Naive thymus-derived CD8-positive, alpha-beta T cell (primary cell): ENCODE measurements at regions not wholly inside any gene's neighbourhood (a gene's known extent, or its start where the extent isn't known, plus 50 kb on each side); places are given as distances from the start of the nearest gene placed in this dataset.

ENCODE experiments used
- ATAC-seq, 2 donors: fragments of 150-1000 bp; cut with Tn5 transposase in 1 of 2; sonication (Bioruptor Pico), chemical (Tn5 transposase) in 1 of 2; 1 replicate in 1 of 2; 2 replicates in 1 of 2; pipeline ENCODE4 v1.10.0; 2021; ENCODE audit warnings: mild to moderate bottlenecking in 2 of 2, moderate library complexity in 2 of 2
- POLR2A ChIA-PET: fragments of 350-600 bp; sonication (Branson Sonifier 250); formaldehyde crosslinking; loops from one replicate; lab custom pipeline; 2021; ENCODE audit warnings: antibody characterized with exemption; lab: Charles Lee
- DNase-seq, 10 donors: peaks; one replicate each; pipeline versions ENCODE4 v3.0.0 to v3.0.0-alpha.2; 2020 to 2022
- H3K27ac Mint-ChIP-seq, 10 donors: one replicate each; pipeline ENCODE4 v1.8.0; 2020 to 2022; ENCODE audit warnings: mild to moderate bottlenecking in 10 of 10, mixed read lengths in 10 of 10, moderate library complexity in 4 of 10, inconsistent platforms in 1 of 10
- H3K27me3 Mint-ChIP-seq, 5 donors: one replicate each; pipeline ENCODE4 v1.8.0; 2021 to 2022; ENCODE audit warnings: mixed read lengths in 5 of 5
- H3K36me3 Mint-ChIP-seq, 3 donors: one replicate each; pipeline ENCODE4 v1.8.0; 2020 to 2022; ENCODE audit warnings: mixed read lengths in 3 of 3, mild to moderate bottlenecking in 2 of 3, inconsistent platforms in 1 of 3
- H3K4me1 Mint-ChIP-seq, 4 donors: one replicate each; pipeline ENCODE4 v1.8.0; 2021 to 2022; ENCODE audit warnings: mixed read lengths in 4 of 4
- H3K4me3 Mint-ChIP-seq, 10 donors: one replicate each; pipeline ENCODE4 v1.8.0; 2020 to 2022; ENCODE audit warnings: mild to moderate bottlenecking in 10 of 10, mixed read lengths in 10 of 10, moderate library complexity in 6 of 10, inconsistent platforms in 1 of 10
- H3K9me3 Mint-ChIP-seq, 9 donors: one replicate each; pipeline ENCODE4 v1.8.0; 2020 to 2022; ENCODE audit warnings: mixed read lengths in 9 of 9, mild to moderate bottlenecking in 3 of 9, inconsistent platforms in 1 of 9, moderate library complexity in 1 of 9

- ATAC-seq (no peak), DNase-seq (no peak)
- Mint-ChIP-seq H3K27ac (no peak overlapping the region), H3K36me3 (no peaks in the 10 kb centered on the region), H3K9me3 (no peaks in the 10 kb centered on the region), H3K4me1 (peaks cover 0 to 2% (median 0%) of the 10 kb centered on the region in 4 donors), H3K27me3 (peaks cover 3 to 28% (median 15%) of the 10 kb centered on the region in 5 donors), H3K4me3 (no peak overlapping the region)
- POLR2A ChIA-PET: no interaction called here
Measured at GRCh38 chr7:112615701-112616100, 134.9 kb downstream of the LSMEM1 start.

DNA sequence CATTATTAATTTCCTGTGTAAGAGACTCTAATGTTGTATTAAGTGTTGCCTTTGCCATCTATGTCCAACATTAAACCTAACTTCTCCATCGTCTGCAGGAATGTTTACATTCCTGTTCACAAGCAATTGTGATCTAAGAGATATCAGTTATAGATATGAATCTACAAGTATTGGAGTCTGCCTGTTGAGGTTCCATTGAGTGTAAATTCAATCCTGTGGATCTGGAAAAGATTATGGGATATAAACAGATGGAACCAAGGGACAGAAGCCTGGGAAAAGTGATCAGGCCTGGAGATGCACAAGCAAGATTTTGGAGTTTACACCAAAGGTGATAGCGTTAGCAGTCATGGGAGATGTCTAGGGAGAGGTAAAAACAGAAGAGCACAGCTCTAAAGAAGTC is 135.5 kb downstream of the LSMEM1 start:
- Mint-ChIP-seq H3K36me3 (no peaks in the 10 kb centered on the region), H3K27ac (no peak overlapping the region)

DNA sequence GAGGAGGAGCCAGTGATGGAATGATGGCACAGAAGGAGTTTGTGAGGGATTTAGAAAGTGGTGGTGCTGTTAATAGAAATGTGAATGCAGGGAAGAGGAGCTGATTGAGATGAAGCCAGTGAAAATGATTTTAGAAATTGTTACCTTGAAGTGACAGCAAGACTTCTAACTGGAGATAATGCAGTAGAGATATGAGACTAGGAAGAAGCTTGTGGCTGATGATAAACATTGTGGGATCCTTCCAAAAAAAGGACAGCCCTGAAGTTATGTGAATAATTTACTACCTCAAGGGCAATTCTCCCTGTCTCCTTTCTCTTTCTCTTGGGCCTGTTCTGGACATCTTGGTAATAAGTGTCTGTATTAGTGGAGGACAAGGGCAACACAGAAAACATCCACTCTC is 138.6 kb downstream of the LSMEM1 start:
- H3K9me3 Mint-ChIP-seq: peaks cover 0 to 4% (median 0%) of the 10 kb centered on the region in 9 donors
- peaks cover 0 to 2% (median 0%) of the 10 kb centered on the region in 4 donors for H3K4me1 Mint-ChIP-seq
- POLR2A ChIA-PET: no interaction called here
- H3K27me3 Mint-ChIP-seq: peaks cover 4 to 45% (median 25%) of the 10 kb centered on the region in 5 donors
- ATAC-seq: no peak
- no peak for DNase-seq
- H3K4me3 Mint-ChIP-seq: no peak overlapping the region
- H3K36me3 Mint-ChIP-seq: no peaks in the 10 kb centered on the region
- H3K27ac Mint-ChIP-seq: no peak overlapping the region

More for the DNA sequence above, 135.5 kb downstream of the LSMEM1 start:
- H3K27me3 Mint-ChIP-seq: peaks cover 4 to 30% (median 17%) of the 10 kb centered on the region in 5 donors
- H3K4me3 Mint-ChIP-seq: no peak overlapping the region
- DNase-seq (no peak), ATAC-seq (no peak)
- POLR2A ChIA-PET: no interaction called here
- peaks cover 0 to 2% (median 0%) of the 10 kb centered on the region in 4 donors for H3K4me1 Mint-ChIP-seq
- peaks cover 0 to under 1% (median 0%) of the 10 kb centered on the region in 9 donors for H3K9me3 Mint-ChIP-seq

DNA sequence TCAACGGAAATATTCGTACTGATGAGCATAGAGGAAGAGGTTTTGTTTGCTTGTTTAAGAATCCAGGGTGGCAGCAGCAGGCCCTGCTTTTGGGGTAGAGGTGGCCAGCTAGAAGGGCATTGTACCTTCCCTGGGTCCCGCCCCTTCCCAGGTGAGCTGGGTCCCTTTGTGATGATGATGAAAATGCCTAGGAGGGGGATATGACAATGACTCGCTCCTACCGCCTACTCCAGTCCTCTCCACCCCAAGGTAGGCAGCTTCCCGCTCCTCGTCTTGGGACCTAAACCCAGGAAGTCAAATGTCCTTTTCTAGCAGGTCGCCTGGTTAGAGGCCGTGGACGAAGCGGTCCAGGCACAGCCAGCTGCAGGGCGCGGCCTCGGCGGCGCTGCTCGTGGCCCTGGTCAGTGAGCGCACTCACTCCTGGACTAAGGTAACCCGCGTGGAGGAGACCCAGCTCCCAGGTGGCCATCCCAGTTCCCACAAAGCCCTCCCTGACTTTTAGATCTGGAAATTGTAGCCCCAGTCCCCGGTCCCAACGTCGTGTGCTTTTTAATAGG is 141.4 kb downstream of the LSMEM1 start:
- Mint-ChIP-seq H3K4me1 (peaks cover 0 to 2% (median 0%) of the 10 kb centered on the region in 4 donors), H3K27ac (no peak overlapping the region), H3K9me3 (peaks cover 0 to 6% (median 2%) of the 10 kb centered on the region in 9 donors), H3K36me3 (peaks cover 0 to 5% (median 0%) of the 10 kb centered on the region in 3 donors), H3K4me3 (no peak overlapping the region), H3K27me3 (peaks cover 3 to 30% (median 14%) of the 10 kb centered on the region in 5 donors)
- ATAC-seq (no peak), DNase-seq (no peak)
- POLR2A ChIA-PET: no interaction called here

DNA sequence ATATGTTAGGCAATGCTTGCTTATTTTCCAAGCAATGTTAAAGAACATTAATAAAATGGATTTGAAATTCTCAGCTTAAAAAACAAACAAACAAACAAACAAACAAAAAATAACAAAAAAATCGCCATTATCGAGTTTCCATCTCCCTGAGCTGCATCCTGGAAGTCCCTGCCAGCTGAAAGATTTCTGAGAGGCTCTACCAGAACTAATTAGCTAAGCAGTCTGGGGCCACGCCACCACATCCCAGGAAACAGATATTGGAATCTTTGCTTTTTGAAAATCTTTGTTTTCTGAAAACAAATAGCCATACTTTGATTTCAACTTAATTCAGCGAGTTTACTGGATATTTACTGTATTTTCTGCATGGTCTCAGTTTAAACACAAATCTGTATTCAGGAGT is 143.6 kb downstream of the LSMEM1 start:
- peaks cover 0 to 8% (median 0%) of the 10 kb centered on the region in 3 donors for H3K36me3 Mint-ChIP-seq

GRCh38 chr7:112630565-112630964 is 149.8 kb downstream of the LSMEM1 start:
- Mint-ChIP-seq H3K4me3 (no peak overlapping the region), H3K4me1 (no peaks in the 10 kb centered on the region), H3K27ac (no peak overlapping the region), H3K27me3 (peaks cover 3 to 12% (median 8%) of the 10 kb centered on the region in 5 donors), H3K36me3 (peaks cover 0 to 8% (median 0%) of the 10 kb centered on the region in 3 donors), H3K9me3 (peaks cover 0 to 11% (median 6%) of the 10 kb centered on the region in 9 donors)
- POLR2A ChIA-PET: no interaction called here
- DNase-seq (no peak), ATAC-seq (no peak)

More for the DNA sequence above, 143.6 kb downstream of the LSMEM1 start:
- DNase-seq (no peak), ATAC-seq (no peak)
- Mint-ChIP-seq H3K9me3 (peaks cover 0 to 13% (median 8%) of the 10 kb centered on the region in 9 donors), H3K27me3 (peaks cover 5 to 20% (median 11%) of the 10 kb centered on the region in 5 donors), H3K4me3 (no peak overlapping the region), H3K27ac (no peak overlapping the region), H3K4me1 (no peaks in the 10 kb centered on the region)
- POLR2A ChIA-PET: no interaction called here

DNA sequence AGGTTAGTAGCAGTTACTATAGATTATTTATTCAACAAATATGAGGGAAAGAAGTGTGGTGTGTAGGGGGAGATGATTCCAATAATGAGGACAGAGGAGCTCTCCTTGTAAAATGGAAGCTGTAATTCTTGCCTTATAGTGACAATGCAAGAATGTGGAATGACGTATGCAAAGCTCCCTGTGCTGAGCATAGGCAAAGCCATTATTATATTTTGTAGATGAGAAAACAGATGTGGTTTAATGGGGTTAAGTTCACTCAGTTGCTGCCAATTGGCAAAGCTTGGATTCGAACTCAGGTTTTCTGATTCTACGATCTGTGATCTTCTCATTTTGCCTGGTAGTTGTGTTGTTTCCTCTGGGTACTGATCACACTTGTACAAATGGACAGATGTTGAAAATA is 153.3 kb downstream of the LSMEM1 start:
- Mint-ChIP-seq H3K4me3 (no peak overlapping the region), H3K4me1 (no peaks in the 10 kb centered on the region), H3K36me3 (no peaks in the 10 kb centered on the region), H3K9me3 (no peaks in the 10 kb centered on the region), H3K27me3 (peaks cover 0 to 12% (median 9%) of the 10 kb centered on the region in 5 donors), H3K27ac (no peak overlapping the region)
- POLR2A ChIA-PET: no interaction called here
- DNase-seq (no peak), ATAC-seq (no peak)

DNA sequence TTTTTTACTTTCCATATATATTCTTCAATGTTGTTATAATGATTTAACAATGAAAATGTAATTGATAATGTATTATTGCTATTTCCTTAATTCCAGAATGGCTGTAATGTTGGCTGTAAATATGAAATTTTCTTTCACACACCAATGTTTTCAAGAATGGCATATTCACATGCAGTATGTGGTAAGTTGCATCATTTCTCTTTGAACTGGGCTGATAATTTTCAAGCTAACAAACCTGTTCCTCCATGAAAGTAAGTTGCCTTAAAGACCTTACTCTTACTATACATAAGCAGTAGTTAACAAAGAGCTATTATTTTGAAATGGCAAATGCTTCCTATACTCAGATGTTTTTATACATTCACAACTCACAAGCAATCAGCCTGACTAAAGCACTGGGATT is 154.5 kb downstream of the TMEM168 start:
- DNase-seq (no peak), ATAC-seq (no peak)
- H3K4me3 Mint-ChIP-seq: no peak overlapping the region
- no peaks in the 10 kb centered on the region for H3K4me1 Mint-ChIP-seq
- no peak overlapping the region for H3K27ac Mint-ChIP-seq
- no peaks in the 10 kb centered on the region for H3K9me3 Mint-ChIP-seq
- H3K27me3 Mint-ChIP-seq: peaks cover 0 to 7% (median 5%) of the 10 kb centered on the region in 5 donors
- H3K36me3 Mint-ChIP-seq: no peaks in the 10 kb centered on the region
- POLR2A ChIA-PET: no interaction called here

DNA sequence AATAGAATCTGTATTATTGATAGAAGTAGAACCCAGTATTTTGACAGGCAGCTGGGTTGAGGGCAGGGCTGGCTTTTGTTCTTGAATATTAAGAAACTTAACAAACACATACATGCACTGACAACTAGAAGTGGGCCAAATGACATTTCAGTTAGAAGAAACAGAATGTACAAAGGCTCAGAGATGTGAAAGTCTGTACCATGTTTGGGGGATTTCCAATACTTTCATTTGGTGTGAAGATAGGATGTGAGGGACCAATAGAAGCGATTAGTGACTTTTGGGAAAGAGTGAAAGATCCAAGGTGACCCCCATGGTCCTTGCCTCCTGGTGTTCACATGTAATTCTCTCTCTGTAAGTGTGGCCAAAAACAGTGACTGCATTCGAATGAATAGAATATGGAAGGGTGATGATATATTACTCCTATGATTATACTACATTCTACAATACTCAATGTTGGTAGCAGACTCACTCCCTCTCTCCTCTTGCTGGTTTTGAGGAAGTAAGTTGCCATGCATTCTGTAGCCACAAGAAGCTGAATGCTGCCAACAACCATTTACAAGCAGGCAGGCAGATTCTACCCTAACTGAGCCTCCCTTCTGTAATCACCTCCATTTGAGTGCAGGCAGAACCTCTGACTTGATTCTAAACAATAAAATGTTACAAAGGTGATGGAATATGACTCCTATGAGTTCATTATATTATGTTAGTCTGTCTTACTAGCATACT is 151.4 kb downstream of the TMEM168 start:
- Mint-ChIP-seq H3K27ac (no peak overlapping the region), H3K4me1 (no peaks in the 10 kb centered on the region), H3K4me3 (no peak overlapping the region), H3K9me3 (peaks cover 2 to 27% (median 11%) of the 10 kb centered on the region in 9 donors), H3K27me3 (peaks cover 0 to 26% (median 6%) of the 10 kb centered on the region in 5 donors), H3K36me3 (no peaks in the 10 kb centered on the region)
- no peak for DNase-seq
- no peak for ATAC-seq
- POLR2A ChIA-PET: no interaction called here

- POLR2A ChIA-PET: no interaction called here
- Mint-ChIP-seq H3K36me3 (peaks cover 0 to 4% (median 0%) of the 10 kb centered on the region in 3 donors), H3K27me3 (peaks cover 0 to 44% (median 10%) of the 10 kb centered on the region in 5 donors), H3K27ac (no peak overlapping the region), H3K4me1 (no peaks in the 10 kb centered on the region), H3K9me3 (peaks cover 3 to 46% (median 18%) of the 10 kb centered on the region in 9 donors), H3K4me3 (no peak overlapping the region)
- ATAC-seq: no peak
- DNase-seq: no peak
Measured at GRCh38 chr7:112640685-112641084, 149.5 kb downstream of the TMEM168 start.

- no peak overlapping the region for H3K4me3 Mint-ChIP-seq
- DNase-seq (no peak), ATAC-seq (no peak)
- H3K27me3 Mint-ChIP-seq: peaks cover 0 to 53% (median 14%) of the 10 kb centered on the region in 5 donors
- H3K36me3 Mint-ChIP-seq: peaks cover 0 to 18% (median 4%) of the 10 kb centered on the region in 3 donors
- POLR2A ChIA-PET: no interaction called here
- H3K9me3 Mint-ChIP-seq: peaks cover 17 to 70% (median 35%) of the 10 kb centered on the region in 9 donors
- no peak overlapping the region for H3K27ac Mint-ChIP-seq
- no peaks in the 10 kb centered on the region for H3K4me1 Mint-ChIP-seq
Measured at GRCh38 chr7:112646783-112647182, 143.4 kb downstream of the TMEM168 start.

- POLR2A ChIA-PET: no interaction called here
- Mint-ChIP-seq H3K4me3 (no peak overlapping the region), H3K9me3 (peaks cover 11 to 53% (median 27%) of the 10 kb centered on the region in 9 donors), H3K27ac (no peak overlapping the region), H3K36me3 (peaks cover 0 to 18% (median 4%) of the 10 kb centered on the region in 3 donors), H3K4me1 (no peaks in the 10 kb centered on the region), H3K27me3 (peaks cover 0 to 34% (median 14%) of the 10 kb centered on the region in 5 donors)
- ATAC-seq: no peak
- no peak for DNase-seq
Measured at GRCh38 chr7:112648781-112649180, 141.4 kb downstream of the TMEM168 start.

- Mint-ChIP-seq H3K9me3 (peaks cover 11 to 45% (median 24%) of the 10 kb centered on the region in 9 donors), H3K4me3 (no peak overlapping the region), H3K36me3 (peaks cover 0 to 18% (median 4%) of the 10 kb centered on the region in 3 donors), H3K4me1 (no peaks in the 10 kb centered on the region), H3K27ac (no peak overlapping the region), H3K27me3 (peaks cover 0 to 26% (median 14%) of the 10 kb centered on the region in 5 donors)
- POLR2A ChIA-PET: no interaction called here
- ATAC-seq (no peak), DNase-seq (no peak)
Measured at GRCh38 chr7:112649560-112649959, 140.6 kb downstream of the TMEM168 start.
